GM13976 (cell line): ENCODE measurements at regions not wholly inside any gene's neighbourhood (a gene's known extent, or its start where the extent isn't known, plus 50 kb on each side); places are given as distances from the start of the nearest gene placed in this dataset.

Experiments
- DNase-seq: peaks from one replicate; pipeline ENCODE4 v3.0.0; 2012; ENCODE audit warnings: low spot score
- CTCF ChIP-seq: IDR thresholded peaks from 2 replicates; pipeline ENCODE4 v1.5.1; 2012; ENCODE audit warnings: borderline replicate concordance, mild to moderate bottlenecking; ENCODE audit not compliant: insufficient read depth; ENCODE audit errors: extremely low read depth, missing control alignments, control extremely low read depth
- in situ Hi-C: fragments of 300-500 bp; cut with MboI; formaldehyde crosslinking; loops from one replicate; pipeline ENCODE4 v1.12.0; 2022; ENCODE audit warnings: low sequenced_read_pairs, mixed read lengths, inconsistent platforms; ENCODE audit not compliant: unreplicated experiment

- in situ Hi-C loops, result no loop called here
- DNase-seq, result no peak
- no peak for TF ChIP-seq CTCF
Observed at GRCh38 chr6:115691433-115691832, 369.3 kb downstream of the FRK start.

GRCh38 chr6:115690854-115691253 is 369.8 kb downstream of the FRK start:
- DNase-seq, result no peak
- TF ChIP-seq CTCF, result no peak
- in situ Hi-C loops, result no loop called here

- DNase-seq, result no peak
- in situ Hi-C loops, result no loop called here
Observed at GRCh38 chr6:115681978-115682775, 378.5 kb downstream of the FRK start.

GRCh38 chr6:115680621-115681020 is 380.1 kb downstream of the FRK start:
- in situ Hi-C loops, result no loop called here
- no peak for DNase-seq
- no peak for TF ChIP-seq CTCF

More at GRCh38 chr6:115681978-115682775, 378.5 kb downstream of the FRK start:
- TF ChIP-seq CTCF, result no peak

- DNase-seq, result no peak
- no peak for TF ChIP-seq CTCF
- in situ Hi-C loops, result no loop called here
Observed at GRCh38 chr6:115677198-115677597, 383.5 kb downstream of the FRK start.

GRCh38 chr6:115675443-115675842 is 385.2 kb downstream of the FRK start:
- in situ Hi-C loops, result no loop called here
- no peak for DNase-seq
- TF ChIP-seq CTCF, result no peak
